Astrocyte (in vitro differentiated cells and primary cell): ENCODE measurements at regions not wholly inside any gene's neighbourhood (a gene's known extent, or its start where the extent isn't known, plus 50 kb on each side); places are given as distances from the start of the nearest gene placed in this dataset.

ENCODE experiments used
- DNase-seq: peaks from one replicate; pipeline ENCODE4 v3.0.0-alpha.2; 2010; ENCODE audit warnings: low read depth
- FAIRE-seq: peaks from 2 replicates; lab custom pipeline; 2011; peaks lifted over from hg19 to GRCh38; lab: Jason Lieb, UNC
- H2AFZ ChIP-seq: 2 replicates; pipeline ENCODE4 v1.6.0; 2012; ENCODE audit warnings: low read depth, low read length, inconsistent platforms
- H3K27ac ChIP-seq: 2 replicates; pipeline ENCODE4 v1.5.1; 2011; ENCODE audit warnings: low read depth, low read length, inconsistent platforms
- H3K27me3 ChIP-seq: 2 replicates; pipeline ENCODE4 v1.6.0; 2011; ENCODE audit warnings: low read length, inconsistent platforms; ENCODE audit not compliant: insufficient read depth
- H3K36me3 ChIP-seq: 2 replicates; pipeline ENCODE4 v1.5.1; 2011; ENCODE audit warnings: low read length, inconsistent platforms; ENCODE audit not compliant: insufficient read depth
- H3K4me1 ChIP-seq: 2 replicates; pipeline ENCODE4 v1.5.1; 2011; ENCODE audit warnings: low read length, inconsistent platforms; ENCODE audit not compliant: insufficient read depth
- H3K4me2 ChIP-seq: 2 replicates; pipeline ENCODE4 v1.6.0; 2012; ENCODE audit warnings: low read length, inconsistent platforms
- H3K4me3 ChIP-seq: 2 replicates; pipeline ENCODE4 v1.5.1; 2011; ENCODE audit warnings: low read depth, mild to moderate bottlenecking, low read length, inconsistent platforms; ENCODE audit not compliant: insufficient read depth
- H3K79me2 ChIP-seq: 2 replicates; pipeline ENCODE4 v1.6.0; 2012; ENCODE audit warnings: mild to moderate bottlenecking, low read length, inconsistent platforms; ENCODE audit not compliant: insufficient read depth
- H3K9ac ChIP-seq: 2 replicates; pipeline ENCODE4 v1.6.0; 2012; ENCODE audit warnings: mild to moderate bottlenecking, low read length, inconsistent platforms
- H3K9me3 ChIP-seq: 2 replicates; pipeline ENCODE4 v1.5.1; 2012; ENCODE audit warnings: low read depth, mild to moderate bottlenecking, low read length, inconsistent platforms; ENCODE audit not compliant: insufficient read depth
- H4K20me1 ChIP-seq: 2 replicates; pipeline ENCODE4 v1.6.0; 2012; ENCODE audit warnings: low read length, inconsistent platforms; ENCODE audit not compliant: insufficient read depth
- H3K27ac Mint-ChIP-seq: one replicate; pipeline ENCODE4 v1.8.0; 2021; ENCODE audit warnings: mild to moderate bottlenecking, mixed read lengths; ENCODE audit not compliant: unreplicated experiment
- H3K27me3 Mint-ChIP-seq: one replicate; pipeline ENCODE4 v1.8.0; 2021; ENCODE audit warnings: low read depth, mixed read lengths; ENCODE audit not compliant: unreplicated experiment
- H3K36me3 Mint-ChIP-seq: one replicate; pipeline ENCODE4 v1.8.0; 2021; ENCODE audit warnings: low read depth, mixed read lengths; ENCODE audit not compliant: unreplicated experiment
- H3K4me1 Mint-ChIP-seq: one replicate; pipeline ENCODE4 v1.8.0; 2021; ENCODE audit warnings: low read depth, mixed read lengths; ENCODE audit not compliant: unreplicated experiment
- H3K4me3 Mint-ChIP-seq: one replicate; pipeline ENCODE4 v1.8.0; 2021; ENCODE audit warnings: mild to moderate bottlenecking, moderate library complexity, mixed read lengths; ENCODE audit not compliant: unreplicated experiment
- H3K9me3 Mint-ChIP-seq: one replicate; pipeline ENCODE4 v1.8.0; 2021; ENCODE audit warnings: mild to moderate bottlenecking, mixed read lengths; ENCODE audit not compliant: unreplicated experiment
- CTCF ChIP-seq: IDR thresholded peaks from 2 replicates; pipeline ENCODE4 v1.5.1; 2011; ENCODE audit warnings: low read depth, mild to moderate bottlenecking, inconsistent platforms, low read length, moderate library complexity; ENCODE audit not compliant: insufficient read depth
- EZH2 ChIP-seq: IDR thresholded peaks from 2 replicates; pipeline ENCODE4 v1.6.1; 2012; ENCODE audit warnings: mild to moderate bottlenecking, low read length, inconsistent platforms; ENCODE audit not compliant: insufficient read depth

GRCh38 chr9:99488131-99489059 is 266.3 kb downstream of the SEC61B start:
- Histone ChIP-seq H3K4me3 (no peak overlapping the region), H3K79me2 (no peaks in the 10 kb centered on the region), H3K4me1 (no peaks in the 10 kb centered on the region), H3K9ac (no peak overlapping the region), H3K36me3 (no peaks in the 10 kb centered on the region), H3K9me3 (no peaks in the 10 kb centered on the region), H2AFZ (no peak overlapping the region), H4K20me1 (no peaks in the 10 kb centered on the region), H3K4me2 (no peak overlapping the region), H3K27me3 (no peaks in the 10 kb centered on the region), H3K27ac (no peak overlapping the region)
- H3K4me3 Mint-ChIP-seq, result no peak overlapping the region
- DNase-seq (no peak), FAIRE-seq (no peak)
- H3K9me3 Mint-ChIP-seq, result peaks cover 2% of the 10 kb centered on the region
- peaks cover 13% of the 10 kb centered on the region for H3K4me1 Mint-ChIP-seq
- H3K36me3 Mint-ChIP-seq, result no peaks in the 10 kb centered on the region
- TF ChIP-seq CTCF (no peak), EZH2 (no peak)
- peak overlapping the region; percentile 23 for H3K27ac Mint-ChIP-seq
- peaks cover 15% of the 10 kb centered on the region for H3K27me3 Mint-ChIP-seq

- Histone ChIP-seq H3K27me3 (no peaks in the 10 kb centered on the region), H2AFZ (no peak overlapping the region), H3K36me3 (no peaks in the 10 kb centered on the region), H3K27ac (no peak overlapping the region), H3K79me2 (no peaks in the 10 kb centered on the region), H4K20me1 (no peaks in the 10 kb centered on the region), H3K9me3 (no peaks in the 10 kb centered on the region), H3K4me3 (no peak overlapping the region), H3K9ac (no peak overlapping the region), H3K4me2 (no peak overlapping the region), H3K4me1 (no peaks in the 10 kb centered on the region)
- H3K4me1 Mint-ChIP-seq, result peaks cover 13% of the 10 kb centered on the region
- FAIRE-seq, result no peak
- peak overlapping the region; percentile 23 for H3K27ac Mint-ChIP-seq
- H3K9me3 Mint-ChIP-seq, result peaks cover 2% of the 10 kb centered on the region
- no peaks in the 10 kb centered on the region for H3K36me3 Mint-ChIP-seq
- peaks cover 15% of the 10 kb centered on the region for H3K27me3 Mint-ChIP-seq
- H3K4me3 Mint-ChIP-seq, result no peak overlapping the region
- DNase-seq, result peak; percentile 67
- TF ChIP-seq CTCF (no peak), EZH2 (no peak)
Observed at GRCh38 chr9:99489060-99489413, 267.0 kb downstream of the SEC61B start.

- no peaks in the 10 kb centered on the region for H3K36me3 ChIP-seq
- H3K27me3 Mint-ChIP-seq, result peaks cover 15% of the 10 kb centered on the region
- no peaks in the 10 kb centered on the region for H3K36me3 Mint-ChIP-seq
- no peak for FAIRE-seq
- H3K9ac ChIP-seq, result no peak overlapping the region
- no peaks in the 10 kb centered on the region for H4K20me1 ChIP-seq
- no peaks in the 10 kb centered on the region for H3K27me3 ChIP-seq
- no peaks in the 10 kb centered on the region for H3K9me3 ChIP-seq
- TF ChIP-seq CTCF, result no peak
- TF ChIP-seq EZH2, result no peak
- H3K4me3 Mint-ChIP-seq, result no peak overlapping the region
- H2AFZ ChIP-seq, result no peak overlapping the region
- H3K27ac ChIP-seq, result no peak overlapping the region
- H3K4me3 ChIP-seq, result no peak overlapping the region
- no peaks in the 10 kb centered on the region for H3K4me1 ChIP-seq
- peaks cover 2% of the 10 kb centered on the region for H3K9me3 Mint-ChIP-seq
- no peak overlapping the region for H3K4me2 ChIP-seq
- H3K79me2 ChIP-seq, result no peaks in the 10 kb centered on the region
- peaks cover 7% of the 10 kb centered on the region for H3K4me1 Mint-ChIP-seq
- H3K27ac Mint-ChIP-seq, result no peak overlapping the region
- peak; percentile 18 for DNase-seq
Observed at GRCh38 chr9:99490729-99491128, 268.6 kb downstream of the SEC61B start.
